ENCODE measurements at regions not wholly inside any gene's neighbourhood (a gene's known extent, or its start where the extent isn't known, plus 50 kb on each side); places are given as distances from the start of the nearest gene placed in this dataset.

DNA sequence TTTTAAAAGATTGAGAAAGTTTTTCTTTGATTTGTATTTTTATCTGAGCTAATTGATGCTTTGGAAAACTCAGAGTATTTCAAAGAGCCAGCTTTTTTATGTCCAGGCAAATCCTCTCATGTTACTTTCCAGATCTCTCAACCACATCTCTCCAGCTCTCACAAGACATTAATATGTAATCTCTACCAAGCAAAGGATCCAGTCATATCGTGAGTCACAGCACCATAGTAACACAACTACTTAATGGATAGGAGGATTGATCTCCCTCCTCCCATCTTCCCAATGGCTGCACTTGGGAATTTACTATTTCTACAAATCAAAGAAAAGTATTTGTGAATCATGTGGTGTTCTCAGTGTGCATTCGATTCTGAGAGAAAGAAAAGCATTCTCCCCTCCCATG lies 63.3 kb downstream of the POU4F1 start:
- no peak for TF ChIP-seq CTCF (IDR thresholded peaks at IDR 0.05)

DNA sequence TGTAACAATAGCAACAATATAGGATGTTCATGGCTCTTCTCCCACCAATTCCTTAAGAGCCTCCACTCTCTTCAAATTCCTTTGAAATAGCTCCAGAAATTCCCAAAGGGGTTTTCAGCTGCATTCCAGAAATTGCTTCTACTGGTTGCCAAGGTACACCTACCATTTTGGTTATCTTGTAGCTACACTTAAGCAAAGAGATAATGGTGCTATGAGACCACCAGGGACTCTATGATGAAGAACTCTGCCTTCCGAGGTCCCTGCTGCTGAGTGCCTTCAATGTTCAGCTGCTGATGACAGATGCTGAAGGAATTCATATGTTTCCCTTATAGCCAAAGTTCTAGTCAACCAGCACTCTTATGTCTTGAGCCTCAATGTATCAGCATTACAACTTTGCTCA lies 78.4 kb downstream of the POU4F1 start:
- TF ChIP-seq CTCF (IDR thresholded peaks at IDR 0.05), result no peak

GRCh38 chr13:78521091-78521490 lies 82.3 kb downstream of the POU4F1 start:
- TF ChIP-seq CTCF (IDR thresholded peaks at IDR 0.05), result no peak

DNA sequence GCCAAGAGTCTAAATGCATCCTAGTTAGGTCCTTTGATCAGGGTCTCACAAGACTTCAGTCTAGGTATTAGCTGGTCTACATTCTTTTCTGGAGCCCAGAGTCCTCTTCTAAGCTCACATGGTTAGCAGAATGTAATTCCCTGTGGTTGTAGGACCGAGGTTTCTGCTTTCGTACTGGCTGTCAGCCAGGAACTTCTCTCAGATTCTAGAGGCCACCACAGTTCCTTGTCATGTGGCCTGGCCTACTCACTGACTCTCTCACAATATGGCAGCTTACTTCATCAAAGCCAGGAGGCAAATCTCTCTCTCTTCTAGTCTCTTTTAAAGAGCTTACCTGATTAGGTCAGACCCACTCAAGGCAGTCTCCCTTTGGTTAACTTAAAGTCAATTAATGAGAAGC lies 82.9 kb downstream of the POU4F1 start:
- TF ChIP-seq CTCF (IDR thresholded peaks at IDR 0.05), result no peak

DNA sequence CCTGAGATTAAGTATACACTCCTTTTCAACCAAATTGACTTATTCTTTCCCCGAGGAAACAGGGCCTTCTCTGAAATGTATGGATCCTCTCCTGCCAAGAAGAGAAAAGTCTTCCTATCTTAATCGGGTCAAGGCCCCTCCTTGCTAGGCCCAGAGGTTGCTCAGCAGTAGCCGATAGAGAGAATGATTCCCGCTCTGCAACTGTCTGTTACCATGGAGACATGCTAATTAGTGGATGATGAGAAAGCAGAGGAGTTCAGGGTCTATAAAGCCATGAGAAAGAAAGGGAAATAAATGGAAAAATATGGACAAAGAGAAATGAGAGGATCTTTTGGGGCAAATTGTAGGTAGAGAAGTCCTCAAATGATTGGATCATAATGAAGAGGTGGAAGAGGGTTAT lies 103.5 kb downstream of the POU4F1 start:
- no peak for TF ChIP-seq CTCF (IDR thresholded peaks at IDR 0.05)

DNA sequence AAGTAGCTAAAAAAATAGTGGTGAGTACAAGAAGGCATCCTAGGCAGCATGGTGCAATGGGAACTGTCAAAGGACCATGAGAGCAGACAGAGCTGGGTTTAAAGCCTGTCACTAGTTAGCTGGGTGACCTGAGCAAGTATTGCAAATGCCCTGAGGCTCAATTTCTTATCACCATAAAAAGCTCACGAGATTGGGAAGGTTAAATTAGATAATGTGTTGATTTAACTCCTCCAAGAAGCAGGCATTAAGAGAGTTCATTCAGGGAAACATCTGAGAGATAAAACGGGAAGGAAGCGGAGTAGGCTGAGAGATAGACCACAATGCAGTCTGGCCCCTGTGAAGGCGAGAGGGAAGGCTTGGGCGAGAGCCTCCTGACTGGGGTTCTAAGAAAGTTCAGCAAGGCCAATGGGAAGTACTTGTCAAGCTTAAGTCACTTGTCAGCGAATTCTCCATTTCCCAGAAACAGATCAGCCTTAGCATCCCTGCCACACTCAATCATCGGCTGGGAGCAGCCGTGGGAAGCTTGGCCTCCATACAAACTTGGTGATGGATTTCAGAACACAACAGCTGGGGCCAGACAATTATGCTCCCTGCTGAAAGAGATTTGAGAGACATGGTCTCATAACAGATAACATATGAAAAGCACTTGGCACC lies 105.5 kb downstream of the POU4F1 start:
- no peak for TF ChIP-seq CTCF (IDR thresholded peaks at IDR 0.05)

GRCh38 chr13:78491978-78492377 lies 111.4 kb downstream of the POU4F1 start:
- TF ChIP-seq CTCF (IDR thresholded peaks at IDR 0.05), result no peak

DNA sequence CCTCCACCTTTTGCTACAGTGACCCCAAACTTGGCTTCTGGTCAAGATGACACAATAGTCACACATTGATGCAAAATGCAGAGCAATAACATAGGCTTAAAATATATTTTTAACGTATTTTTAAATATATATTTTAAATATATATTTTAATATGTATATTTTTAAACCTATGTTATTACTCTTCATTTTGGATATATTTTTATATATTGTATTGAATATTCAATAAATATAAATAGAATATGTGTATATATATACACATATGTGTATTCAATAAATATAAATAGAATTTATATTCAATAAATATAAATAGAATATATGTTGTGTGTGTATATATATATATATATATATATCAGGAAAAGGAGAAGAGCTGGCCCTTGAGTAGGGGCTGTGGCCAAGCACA lies 115.6 kb downstream of the POU4F1 start:
- no peak for TF ChIP-seq CTCF (IDR thresholded peaks at IDR 0.05)

Measured in LNCAP (cell line).